GM23338 (cell line): ENCODE measurements at regions not wholly inside any gene's neighbourhood (a gene's known extent, or its start where the extent isn't known, plus 50 kb on each side); places are given as distances from the start of the nearest gene placed in this dataset.

Experiments
- ATAC-seq: fragments of 200-7000 bp; cut with Tn5 transposase; 3 replicates; pipeline ENCODE4 v1.9.1; 2020
- DNase-seq: peaks from one replicate; pipeline ENCODE4 v3.0.0-alpha.2; 2015; ENCODE audit warnings: low spot score
- H2AFZ ChIP-seq: fragments of 200-600 bp; sonication (generic); 2 replicates; pipeline ENCODE4 v1.8.0; 2016; ENCODE audit warnings: antibody characterized with exemption, mild to moderate bottlenecking, moderate library complexity
- H3F3A ChIP-seq: fragments of 200-600 bp; sonication (generic); replicated peaks from 2 replicates; pipeline ENCODE4 v1.8.0; 2017; ENCODE audit warnings: antibody characterized with exemption, mixed run types, low read depth
- H3K27ac ChIP-seq: fragments of 200-600 bp; sonication (generic); 2 replicates; pipeline ENCODE4 v1.6.1; 2016; ENCODE audit warnings: low read depth
- H3K27me3 ChIP-seq: fragments of 200-600 bp; sonication (generic); 2 replicates; pipeline ENCODE4 v1.8.0; 2016; ENCODE audit warnings: mild to moderate bottlenecking, mixed run types, moderate library complexity; ENCODE audit not compliant: insufficient read depth
- H3K36me3 ChIP-seq: fragments of 200-600 bp; sonication (generic); 2 replicates; pipeline ENCODE4 v1.8.0; 2016; ENCODE audit warnings: mild to moderate bottlenecking; ENCODE audit not compliant: insufficient read depth
- H3K4me1 ChIP-seq: fragments of 200-600 bp; sonication (generic); 2 replicates; pipeline ENCODE4 v1.8.0; 2016; ENCODE audit warnings: mild to moderate bottlenecking, moderate library complexity; ENCODE audit not compliant: insufficient read depth
- H3K4me2 ChIP-seq: fragments of 200-600 bp; sonication (generic); 2 replicates; pipeline ENCODE4 v1.7.1; 2017; ENCODE audit warnings: mixed run types
- H3K4me3 ChIP-seq: fragments of 200-600 bp; sonication (generic); 2 replicates; pipeline ENCODE4 v1.6.1; 2016; ENCODE audit warnings: mixed run types
- H3K79me2 ChIP-seq: fragments of 200-600 bp; sonication (generic); replicated peaks from 2 replicates; pipeline ENCODE4 v1.8.0; 2017; ENCODE audit warnings: mild to moderate bottlenecking; ENCODE audit not compliant: insufficient read depth
- H3K9me2 ChIP-seq: fragments of 200-600 bp; sonication (generic); 2 replicates; pipeline ENCODE4 v1.8.0; 2017; ENCODE audit not compliant: insufficient read depth
- H4K20me1 ChIP-seq: fragments of 200-600 bp; sonication (generic); replicated peaks from 2 replicates; pipeline ENCODE4 v1.8.0; 2017; ENCODE audit warnings: mild to moderate bottlenecking; ENCODE audit not compliant: insufficient read depth
- H3K27ac Mint-ChIP-seq: 2 replicates; pipeline ENCODE4 v1.8.0; 2020; ENCODE audit warnings: inconsistent platforms, mild to moderate bottlenecking, moderate library complexity, mixed read lengths
- H3K27me3 Mint-ChIP-seq: 3 replicates; pipeline ENCODE4 v1.8.0; 2022; ENCODE audit warnings: low read depth, mild to moderate bottlenecking, moderate library complexity, mixed read lengths, inconsistent platforms; ENCODE audit not compliant: insufficient read depth, poor library complexity
- H3K36me3 Mint-ChIP-seq: 3 replicates; pipeline ENCODE4 v1.8.0; 2021; ENCODE audit warnings: low read depth, mild to moderate bottlenecking, inconsistent platforms, moderate library complexity, mixed read lengths
- H3K4me1 Mint-ChIP-seq: 3 replicates; pipeline ENCODE4 v1.8.0; 2020; ENCODE audit warnings: mild to moderate bottlenecking, inconsistent platforms, mixed read lengths
- H3K4me3 Mint-ChIP-seq: 3 replicates; pipeline ENCODE4 v1.8.0; 2021; ENCODE audit warnings: moderate library complexity, mild to moderate bottlenecking, inconsistent platforms, mixed read lengths
- H3K9me3 Mint-ChIP-seq: 3 replicates; pipeline ENCODE4 v1.8.0; 2020; ENCODE audit warnings: moderate library complexity, mild to moderate bottlenecking, inconsistent platforms, mixed read lengths
- CREB1 ChIP-seq: fragments of 250-450 bp; sonication (Bioruptor Pico); IDR thresholded peaks from 2 replicates; pipeline ENCODE4 v1.5.0; 2020; ENCODE audit warnings: low read depth, mild to moderate bottlenecking, moderate library complexity
- EZH2 ChIP-seq: fragments of 200-600 bp; sonication (generic); IDR thresholded peaks from one replicate; pipeline ENCODE4 v1.8.0; 2017; ENCODE audit warnings: antibody characterized with exemption, mild to moderate bottlenecking, low read depth; ENCODE audit not compliant: unreplicated experiment
- EZH2phosphoT487 ChIP-seq: fragments of 200-600 bp; sonication (generic); IDR thresholded peaks from one replicate; pipeline ENCODE4 v1.8.1; 2018; ENCODE audit warnings: antibody characterized with exemption; ENCODE audit not compliant: unreplicated experiment
- NANOG ChIP-seq: IDR thresholded peaks from 2 replicates; pipeline ENCODE4 v1.6.1; 2016; ENCODE audit warnings: antibody characterized with exemption, borderline replicate concordance
- POLR2AphosphoS5 ChIP-seq: IDR thresholded peaks from 2 replicates; pipeline ENCODE4 v1.6.1; 2016; ENCODE audit warnings: antibody characterized with exemption, low read depth
- STAT1 ChIP-seq: IDR thresholded peaks from one replicate; pipeline ENCODE4 v1.6.1; 2016; ENCODE audit warnings: antibody characterized with exemption; ENCODE audit not compliant: unreplicated experiment
- TF ChIP-seq, protein P1 (sequence below): fragments of 250-450 bp; sonication (Bioruptor Pico); IDR thresholded peaks from 2 replicates; pipeline ENCODE4 v1.5.0; 2020; ENCODE audit warnings: mild to moderate bottlenecking, moderate library complexity
- TF ChIP-seq, protein P2 (sequence below), 2 experiments: fragments of 200-600 bp in 1 of 2; sonication (generic) in 1 of 2; conservative IDR thresholded peaks; 2 replicates each; pipeline versions ENCODE4 v1.5.1 to v1.6.1; 2016 to 2017; ENCODE audit warnings: antibody characterized with exemption in 2 of 2, low read depth in 2 of 2, mild to moderate bottlenecking in 2 of 2, moderate library complexity in 1 of 2

DNA sequence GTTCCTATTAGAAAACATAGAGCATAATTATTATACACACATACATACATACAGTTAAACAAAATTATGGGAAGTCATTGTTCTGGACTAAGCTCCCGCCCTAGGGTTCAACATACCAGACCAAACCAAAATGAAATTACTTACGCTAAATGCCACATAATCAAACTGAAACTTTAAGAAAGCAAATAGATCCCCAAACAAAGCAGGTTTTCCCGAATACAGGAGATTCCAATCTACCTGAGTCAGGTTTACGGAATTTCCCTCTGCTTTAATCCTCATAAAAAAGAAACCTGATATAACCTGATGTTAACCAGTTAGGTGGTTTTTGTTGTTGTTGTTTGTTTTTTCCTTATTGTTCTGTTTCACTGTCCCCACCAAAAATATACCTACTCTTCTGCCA is 1886.9 kb downstream of the NCAM2 start (continued):
- TF ChIP-seq, protein P1, sequence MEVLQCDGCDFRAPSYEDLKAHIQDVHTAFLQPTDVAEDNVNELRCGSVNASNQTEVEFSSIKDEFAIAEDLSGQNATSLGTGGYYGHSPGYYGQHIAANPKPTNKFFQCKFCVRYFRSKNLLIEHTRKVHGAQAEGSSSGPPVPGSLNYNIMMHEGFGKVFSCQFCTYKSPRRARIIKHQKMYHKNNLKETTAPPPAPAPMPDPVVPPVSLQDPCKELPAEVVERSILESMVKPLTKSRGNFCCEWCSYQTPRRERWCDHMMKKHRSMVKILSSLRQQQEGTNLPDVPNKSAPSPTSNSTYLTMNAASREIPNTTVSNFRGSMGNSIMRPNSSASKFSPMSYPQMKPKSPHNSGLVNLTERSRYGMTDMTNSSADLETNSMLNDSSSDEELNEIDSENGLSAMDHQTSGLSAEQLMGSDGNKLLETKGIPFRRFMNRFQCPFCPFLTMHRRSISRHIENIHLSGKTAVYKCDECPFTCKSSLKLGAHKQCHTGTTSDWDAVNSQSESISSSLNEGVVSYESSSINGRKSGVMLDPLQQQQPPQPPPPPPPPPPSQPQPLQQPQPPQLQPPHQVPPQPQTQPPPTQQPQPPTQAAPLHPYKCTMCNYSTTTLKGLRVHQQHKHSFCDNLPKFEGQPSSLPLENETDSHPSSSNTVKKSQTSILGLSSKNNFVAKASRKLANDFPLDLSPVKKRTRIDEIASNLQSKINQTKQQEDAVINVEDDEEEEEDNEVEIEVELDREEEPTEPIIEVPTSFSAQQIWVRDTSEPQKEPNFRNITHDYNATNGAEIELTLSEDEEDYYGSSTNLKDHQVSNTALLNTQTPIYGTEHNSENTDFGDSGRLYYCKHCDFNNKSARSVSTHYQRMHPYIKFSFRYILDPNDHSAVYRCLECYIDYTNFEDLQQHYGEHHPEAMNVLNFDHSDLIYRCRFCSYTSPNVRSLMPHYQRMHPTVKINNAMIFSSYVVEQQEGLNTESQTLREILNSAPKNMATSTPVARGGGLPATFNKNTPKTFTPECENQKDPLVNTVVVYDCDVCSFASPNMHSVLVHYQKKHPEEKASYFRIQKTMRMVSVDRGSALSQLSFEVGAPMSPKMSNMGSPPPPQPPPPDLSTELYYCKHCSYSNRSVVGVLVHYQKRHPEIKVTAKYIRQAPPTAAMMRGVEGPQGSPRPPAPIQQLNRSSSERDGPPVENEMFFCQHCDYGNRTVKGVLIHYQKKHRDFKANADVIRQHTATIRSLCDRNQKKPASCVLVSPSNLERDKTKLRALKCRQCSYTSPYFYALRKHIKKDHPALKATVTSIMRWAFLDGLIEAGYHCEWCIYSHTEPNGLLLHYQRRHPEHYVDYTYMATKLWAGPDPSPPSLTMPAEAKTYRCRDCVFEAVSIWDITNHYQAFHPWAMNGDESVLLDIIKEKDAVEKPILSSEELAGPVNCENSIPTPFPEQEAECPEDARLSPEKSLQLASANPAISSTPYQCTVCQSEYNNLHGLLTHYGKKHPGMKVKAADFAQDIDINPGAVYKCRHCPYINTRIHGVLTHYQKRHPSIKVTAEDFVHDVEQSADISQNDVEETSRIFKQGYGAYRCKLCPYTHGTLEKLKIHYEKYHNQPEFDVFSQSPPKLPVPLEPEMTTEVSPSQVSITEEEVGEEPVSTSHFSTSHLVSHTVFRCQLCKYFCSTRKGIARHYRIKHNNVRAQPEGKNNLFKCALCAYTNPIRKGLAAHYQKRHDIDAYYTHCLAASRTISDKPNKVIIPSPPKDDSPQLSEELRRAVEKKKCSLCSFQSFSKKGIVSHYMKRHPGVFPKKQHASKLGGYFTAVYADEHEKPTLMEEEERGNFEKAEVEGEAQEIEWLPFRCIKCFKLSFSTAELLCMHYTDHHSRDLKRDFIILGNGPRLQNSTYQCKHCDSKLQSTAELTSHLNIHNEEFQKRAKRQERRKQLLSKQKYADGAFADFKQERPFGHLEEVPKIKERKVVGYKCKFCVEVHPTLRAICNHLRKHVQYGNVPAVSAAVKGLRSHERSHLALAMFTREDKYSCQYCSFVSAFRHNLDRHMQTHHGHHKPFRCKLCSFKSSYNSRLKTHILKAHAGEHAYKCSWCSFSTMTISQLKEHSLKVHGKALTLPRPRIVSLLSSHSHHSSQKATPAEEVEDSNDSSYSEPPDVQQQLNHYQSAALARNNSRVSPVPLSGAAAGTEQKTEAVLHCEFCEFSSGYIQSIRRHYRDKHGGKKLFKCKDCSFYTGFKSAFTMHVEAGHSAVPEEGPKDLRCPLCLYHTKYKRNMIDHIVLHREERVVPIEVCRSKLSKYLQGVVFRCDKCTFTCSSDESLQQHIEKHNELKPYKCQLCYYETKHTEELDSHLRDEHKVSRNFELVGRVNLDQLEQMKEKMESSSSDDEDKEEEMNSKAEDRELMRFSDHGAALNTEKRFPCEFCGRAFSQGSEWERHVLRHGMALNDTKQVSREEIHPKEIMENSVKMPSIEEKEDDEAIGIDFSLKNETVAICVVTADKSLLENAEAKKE (CRISPR knock-in tag), result no peak

DNA sequence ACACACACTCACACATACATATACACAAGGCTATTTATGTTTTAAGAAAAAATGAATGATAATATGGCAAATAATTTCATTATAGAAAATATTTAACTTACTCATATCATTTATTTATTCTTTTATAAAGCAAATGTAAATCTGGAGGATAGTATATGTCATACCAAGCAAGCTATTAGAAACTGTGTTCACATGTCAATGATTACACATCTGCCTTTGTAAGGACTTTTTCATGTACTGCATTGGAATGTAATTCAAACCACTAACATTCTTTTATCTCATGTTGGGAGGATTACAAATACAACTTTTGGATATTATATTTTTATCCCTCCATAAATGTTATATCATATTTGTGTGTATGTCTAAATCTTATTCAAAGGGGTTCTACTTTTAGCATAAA is 1887.4 kb downstream of the NCAM2 start:
- H3K27ac Mint-ChIP-seq, result peak overlapping the region; percentile 88
- no peak overlapping the region for H2AFZ ChIP-seq
- peaks cover 26% of the 10 kb centered on the region for H3K4me1 Mint-ChIP-seq
- H3K36me3 ChIP-seq, result no peaks in the 10 kb centered on the region
- H3K27me3 Mint-ChIP-seq, result no peaks in the 10 kb centered on the region
- H3K27ac ChIP-seq, result peak overlapping the region; percentile 56; the same call in 1 of the 2 replicates
- H3K4me2 ChIP-seq, result no peak overlapping the region
- no peaks in the 10 kb centered on the region for H4K20me1 ChIP-seq
- no peak overlapping the region for H3K4me3 ChIP-seq
- H3K79me2 ChIP-seq, result no peaks in the 10 kb centered on the region
- DNase-seq, result no peak
- H3K9me2 ChIP-seq, result no peaks in the 10 kb centered on the region
- H3K4me3 Mint-ChIP-seq, result no peak overlapping the region
- no peaks in the 10 kb centered on the region for H3K27me3 ChIP-seq
- H3K4me1 ChIP-seq, result peaks cover 31% of the 10 kb centered on the region
- H3F3A ChIP-seq, result no peaks in the 10 kb centered on the region
- no peaks in the 10 kb centered on the region for H3K36me3 Mint-ChIP-seq
- ATAC-seq, result no peak
- H3K9me3 Mint-ChIP-seq, result 0 out of 3 replicates have a peak, but pooled peaks cover 2% of the 10 kb centered on the region
- TF ChIP-seq NANOG (no peak), POLR2AphosphoS5 (no peak)

DNA sequence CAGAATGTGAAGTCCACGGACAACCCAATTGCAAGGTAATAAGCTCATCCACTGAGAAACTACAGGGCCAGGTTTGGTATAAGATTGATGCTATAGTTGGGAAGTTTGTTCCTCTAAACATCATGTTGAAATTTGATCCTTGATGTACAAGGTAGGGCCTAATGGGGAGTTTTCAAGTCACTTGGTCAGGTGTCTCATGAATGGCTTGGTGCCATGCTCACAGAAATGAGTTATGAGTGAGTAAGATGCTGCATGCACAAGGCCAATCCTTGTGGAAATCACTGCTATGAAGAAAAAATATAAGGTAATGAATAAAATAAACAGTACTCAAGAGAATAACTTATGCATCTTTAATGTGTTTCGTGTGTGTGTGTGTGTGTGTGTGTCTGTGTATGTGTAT is 1891.2 kb downstream of the NCAM2 start:
- Histone ChIP-seq H3K79me2 (no peaks in the 10 kb centered on the region), H3K27ac (no peak overlapping the region), H3K36me3 (no peaks in the 10 kb centered on the region), H3K4me3 (no peak overlapping the region), H3F3A (no peaks in the 10 kb centered on the region), H3K4me2 (no peak overlapping the region), H3K9me2 (no peaks in the 10 kb centered on the region), H2AFZ (no peak overlapping the region), H3K4me1 (peaks cover 12% of the 10 kb centered on the region; the same call in 1 of the 2 replicates), H4K20me1 (no peaks in the 10 kb centered on the region), H3K27me3 (no peaks in the 10 kb centered on the region)
- Mint-ChIP-seq H3K4me3 (no peak overlapping the region), H3K27ac (no peak overlapping the region), H3K4me1 (peaks cover 16% of the 10 kb centered on the region), H3K36me3 (no peaks in the 10 kb centered on the region), H3K9me3 (no peaks in the 10 kb centered on the region), H3K27me3 (no peaks in the 10 kb centered on the region)
- ATAC-seq, result no peak
- DNase-seq, result no peak
- TF ChIP-seq POLR2AphosphoS5 (no peak), EZH2 (no peak), EZH2phosphoT487 (no peak), STAT1 (no peak), CREB1 (CRISPR knock-in tag) (no peak)
- TF ChIP-seq, protein P2, sequence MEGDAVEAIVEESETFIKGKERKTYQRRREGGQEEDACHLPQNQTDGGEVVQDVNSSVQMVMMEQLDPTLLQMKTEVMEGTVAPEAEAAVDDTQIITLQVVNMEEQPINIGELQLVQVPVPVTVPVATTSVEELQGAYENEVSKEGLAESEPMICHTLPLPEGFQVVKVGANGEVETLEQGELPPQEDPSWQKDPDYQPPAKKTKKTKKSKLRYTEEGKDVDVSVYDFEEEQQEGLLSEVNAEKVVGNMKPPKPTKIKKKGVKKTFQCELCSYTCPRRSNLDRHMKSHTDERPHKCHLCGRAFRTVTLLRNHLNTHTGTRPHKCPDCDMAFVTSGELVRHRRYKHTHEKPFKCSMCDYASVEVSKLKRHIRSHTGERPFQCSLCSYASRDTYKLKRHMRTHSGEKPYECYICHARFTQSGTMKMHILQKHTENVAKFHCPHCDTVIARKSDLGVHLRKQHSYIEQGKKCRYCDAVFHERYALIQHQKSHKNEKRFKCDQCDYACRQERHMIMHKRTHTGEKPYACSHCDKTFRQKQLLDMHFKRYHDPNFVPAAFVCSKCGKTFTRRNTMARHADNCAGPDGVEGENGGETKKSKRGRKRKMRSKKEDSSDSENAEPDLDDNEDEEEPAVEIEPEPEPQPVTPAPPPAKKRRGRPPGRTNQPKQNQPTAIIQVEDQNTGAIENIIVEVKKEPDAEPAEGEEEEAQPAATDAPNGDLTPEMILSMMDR (conservative IDR thresholded peaks at IDR 0.05; ENCODE audit: low read depth in 2 of 2), result no peak
